ENCODE measurements at regions not wholly inside any gene's neighbourhood (a gene's known extent, or its start where the extent isn't known, plus 50 kb on each side); places are given as distances from the start of the nearest gene placed in this dataset.

- ATAC-seq, result no peak
- intact Hi-C loops (cut with DNase I), result no loop called here
- TF ChIP-seq CTCF (IDR thresholded peaks at IDR 0.05), result no peak
Measured at GRCh38 chr2:104286841-104287240, 567.1 kb upstream of the POU3F3 start.

GRCh38 chr2:104289651-104290565, 564.0 kb upstream of the POU3F3 start:
- Histone ChIP-seq H3K27ac (no peak overlapping the region), H3K27me3 (ENCODE audit: low read depth) (no peaks in the 10 kb centered on the region), H3K9me3 (no peaks in the 10 kb centered on the region), H3K36me3 (no peaks in the 10 kb centered on the region), H3K4me1 (no peaks in the 10 kb centered on the region), H3K4me3 (no peak overlapping the region)
- no peak for TF ChIP-seq CTCF (IDR thresholded peaks at IDR 0.05)
- DNase-seq, result no peak
- ATAC-seq, result no peak
- intact Hi-C loops (cut with DNase I), result no loop called here

More at GRCh38 chr2:104286841-104287240, 567.1 kb upstream of the POU3F3 start:
- DNase-seq, result no peak
- no peaks in the 10 kb centered on the region for H3K9me3 ChIP-seq
- no peaks in the 10 kb centered on the region for H3K4me1 ChIP-seq
- H3K27ac ChIP-seq, result no peak overlapping the region
- no peaks in the 10 kb centered on the region for H3K36me3 ChIP-seq
- H3K4me3 ChIP-seq, result no peak overlapping the region
- no peaks in the 10 kb centered on the region for H3K27me3 ChIP-seq (ENCODE audit: low read depth)

- Histone ChIP-seq H3K9me3 (no peaks in the 10 kb centered on the region), H3K4me1 (no peaks in the 10 kb centered on the region), H3K36me3 (no peaks in the 10 kb centered on the region), H3K27me3 (ENCODE audit: low read depth) (no peaks in the 10 kb centered on the region), H3K4me3 (no peak overlapping the region), H3K27ac (no peak overlapping the region)
- DNase-seq (no peak), ATAC-seq (no peak)
- intact Hi-C loops (cut with DNase I), result no loop called here
- no peak for TF ChIP-seq CTCF (IDR thresholded peaks at IDR 0.05)
Measured at GRCh38 chr2:104290566-104290891, 563.4 kb upstream of the POU3F3 start.

- H3K9me3 ChIP-seq, result peaks cover 5% of the 10 kb centered on the region
- intact Hi-C loops (cut with DNase I), result no loop called here
- ATAC-seq (no peak), DNase-seq (no peak)
- no peak overlapping the region for H3K4me3 ChIP-seq
- TF ChIP-seq CTCF (IDR thresholded peaks at IDR 0.05), result no peak
- no peaks in the 10 kb centered on the region for H3K36me3 ChIP-seq
- H3K27ac ChIP-seq, result no peak overlapping the region
- H3K27me3 ChIP-seq (ENCODE audit: low read depth), result no peaks in the 10 kb centered on the region
- no peaks in the 10 kb centered on the region for H3K4me1 ChIP-seq
Measured at GRCh38 chr2:104312684-104313083, 541.2 kb upstream of the POU3F3 start.

- Histone ChIP-seq H3K4me3 (no peak overlapping the region), H3K9me3 (no peaks in the 10 kb centered on the region), H3K4me1 (no peaks in the 10 kb centered on the region), H3K27me3 (ENCODE audit: low read depth) (no peaks in the 10 kb centered on the region), H3K27ac (no peak overlapping the region), H3K36me3 (no peaks in the 10 kb centered on the region)
- intact Hi-C loops (cut with DNase I), result no loop called here
- ATAC-seq (no peak), DNase-seq (no peak)
- TF ChIP-seq CTCF (IDR thresholded peaks at IDR 0.05), result no peak
Measured at GRCh38 chr2:104318001-104318665, 535.8 kb upstream of the POU3F3 start.
